CD4-positive, alpha-beta T cell treated with Interleukin-10 for 1 hour (primary cell): ENCODE measurements at regions not wholly inside any gene's neighbourhood (a gene's known extent, or its start where the extent isn't known, plus 50 kb on each side); places are given as distances from the start of the nearest gene placed in this dataset.
A peak's percentile ranks its signal among the peaks of the same experiment; 100 is the strongest.

Source experiments
- DNase-seq: peaks from one replicate; pipeline ENCODE4 v3.0.0-alpha.2; 2020

DNA sequence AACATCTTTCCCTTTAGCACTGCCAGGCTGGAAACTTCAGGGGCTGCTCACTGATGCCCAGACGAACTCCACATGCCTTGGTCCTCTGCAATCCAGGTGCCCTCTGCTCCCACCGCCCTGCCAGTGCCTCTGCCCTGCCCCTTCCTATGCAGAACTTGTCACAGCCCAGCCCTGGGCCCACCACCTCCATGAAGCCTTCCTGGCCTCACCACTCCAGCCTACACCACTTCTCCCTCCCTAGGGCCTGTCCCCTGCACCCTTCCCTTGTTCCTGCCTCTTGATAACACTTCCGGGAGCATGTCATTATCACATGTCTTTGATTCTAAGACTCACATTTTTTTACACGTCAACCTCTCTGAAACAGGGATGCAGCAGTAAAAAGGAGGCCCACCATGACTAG lies 627.2 kb downstream of the UQCRFS1 start:
- DNase-seq, result no peak

DNA sequence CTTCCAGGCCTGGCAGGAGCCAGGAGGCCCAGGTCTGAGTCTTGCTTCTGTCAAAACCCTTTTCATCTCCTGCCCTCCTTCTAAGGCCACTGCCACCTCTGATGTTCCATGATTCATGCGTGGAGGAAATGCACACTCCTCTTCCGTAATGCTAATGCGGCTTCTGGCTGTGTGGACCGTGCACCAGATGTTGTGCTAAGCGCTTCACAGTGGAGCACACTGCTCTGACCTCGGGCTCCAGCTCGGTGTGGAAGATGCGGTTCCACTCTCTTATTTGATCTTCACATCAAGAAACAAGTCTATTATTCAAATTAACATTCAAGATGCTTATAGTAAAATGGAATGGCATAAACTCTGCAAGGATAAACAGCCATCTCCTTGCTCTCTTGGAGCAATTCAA lies 629.2 kb downstream of the UQCRFS1 start:
- no peak for DNase-seq

DNA sequence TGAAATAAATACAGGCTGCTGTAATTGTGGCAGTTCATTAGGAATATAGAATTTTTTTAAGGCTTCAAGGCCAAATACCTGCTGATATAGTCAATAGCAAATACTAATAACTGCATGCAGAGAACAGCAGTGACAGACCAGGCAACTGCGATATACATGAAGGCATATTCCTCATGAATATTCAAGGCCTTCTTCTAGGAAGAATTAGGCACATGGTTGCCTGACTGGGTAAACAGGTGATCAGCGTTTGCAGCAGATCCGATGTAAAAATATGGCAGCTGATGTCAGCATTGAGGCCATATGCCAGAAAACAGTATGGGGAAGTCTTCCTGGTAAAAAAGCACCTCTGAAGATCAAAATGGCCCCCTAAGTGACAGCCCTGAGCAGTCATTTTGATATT lies 629.7 kb downstream of the UQCRFS1 start:
- DNase-seq, result no peak

DNA sequence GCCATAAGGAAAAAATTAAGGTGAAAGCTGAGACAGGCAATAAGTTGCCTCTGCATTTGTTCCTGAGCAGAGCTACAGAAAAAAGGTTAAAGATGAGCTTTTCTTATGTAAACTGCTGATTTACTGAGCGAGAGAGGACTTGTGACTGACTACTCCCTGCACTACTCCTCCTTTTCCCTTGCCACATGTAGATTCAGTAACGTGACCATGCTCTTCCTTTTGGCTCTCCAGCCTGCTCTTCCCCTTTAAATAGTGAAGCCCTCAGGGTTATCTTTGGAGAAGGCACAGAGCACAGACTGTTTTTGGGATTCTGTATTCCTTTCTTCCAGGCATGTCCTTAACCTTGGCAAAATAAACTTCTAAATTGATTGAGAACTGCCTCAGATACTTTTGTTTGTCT lies 630.2 kb downstream of the UQCRFS1 start:
- no peak for DNase-seq

DNA sequence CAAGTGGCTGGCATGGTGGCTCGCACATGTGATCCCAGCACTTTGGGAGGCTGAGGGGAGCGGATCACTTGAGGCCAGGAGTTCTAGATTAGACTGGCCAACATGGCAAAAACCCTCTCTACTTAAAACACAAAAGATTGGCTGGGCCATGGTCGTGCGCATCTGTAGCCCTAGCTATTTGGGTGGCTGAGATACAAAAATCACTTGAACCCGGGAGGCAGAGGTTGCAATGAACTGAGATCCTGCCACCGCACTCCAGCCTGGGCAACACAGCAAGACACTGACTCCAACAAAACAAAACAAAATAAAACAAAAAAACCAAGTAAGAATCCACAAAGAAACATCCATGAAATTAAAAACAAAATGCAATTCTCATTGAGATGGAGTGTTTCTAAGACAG lies 630.6 kb downstream of the UQCRFS1 start:
- no peak for DNase-seq

DNA sequence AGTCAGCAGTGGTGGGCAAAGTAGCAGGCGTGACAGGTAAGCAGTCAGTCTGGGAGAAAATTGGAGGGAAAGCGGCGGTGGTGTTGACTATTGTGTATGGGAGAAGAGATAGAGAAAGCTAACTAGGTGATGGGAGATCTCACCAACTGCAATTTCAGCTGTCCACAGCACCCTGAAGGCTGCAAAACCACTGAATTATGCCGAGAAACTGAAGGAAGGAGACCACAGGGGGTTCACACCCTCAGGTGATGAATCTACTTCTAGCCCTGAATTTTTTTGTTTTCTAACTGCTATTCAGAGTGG lies 631.5 kb downstream of the UQCRFS1 start:
- DNase-seq, result no peak

DNA sequence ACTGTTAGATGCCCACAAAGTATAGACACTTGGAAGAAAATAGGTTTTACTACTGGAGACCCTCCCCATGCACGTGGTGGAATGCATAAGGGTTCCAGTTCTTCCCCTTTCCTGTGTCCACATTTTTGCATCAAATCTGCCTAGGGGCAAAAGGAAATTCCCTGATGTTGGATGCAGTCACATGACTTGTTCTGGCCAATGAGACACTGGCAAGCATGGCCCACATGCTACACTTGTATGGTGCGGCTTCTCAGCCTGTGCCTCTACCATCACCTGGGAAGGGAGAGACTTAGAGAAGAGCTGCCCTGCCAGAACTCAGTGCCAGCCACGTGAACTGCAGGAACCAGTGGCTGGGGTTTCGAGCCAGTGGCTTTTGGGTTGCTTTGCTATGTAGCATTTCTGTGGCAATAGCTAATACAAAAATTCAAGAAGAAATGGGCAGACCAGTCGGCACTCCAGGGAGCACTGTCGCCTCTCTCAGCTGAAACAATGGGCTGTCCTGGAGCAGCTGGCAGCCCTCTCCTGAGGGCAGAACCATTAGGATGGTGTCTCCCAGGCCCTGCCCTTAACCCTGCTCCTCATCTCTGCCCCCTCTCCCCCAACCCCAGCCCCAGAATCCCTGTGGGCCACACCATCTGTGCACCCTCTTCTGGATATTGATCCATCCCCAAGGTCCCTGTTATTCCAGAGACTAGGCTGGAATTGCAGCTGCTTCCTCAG lies 634.0 kb downstream of the UQCRFS1 start:
- DNase-seq, result no peak

DNA sequence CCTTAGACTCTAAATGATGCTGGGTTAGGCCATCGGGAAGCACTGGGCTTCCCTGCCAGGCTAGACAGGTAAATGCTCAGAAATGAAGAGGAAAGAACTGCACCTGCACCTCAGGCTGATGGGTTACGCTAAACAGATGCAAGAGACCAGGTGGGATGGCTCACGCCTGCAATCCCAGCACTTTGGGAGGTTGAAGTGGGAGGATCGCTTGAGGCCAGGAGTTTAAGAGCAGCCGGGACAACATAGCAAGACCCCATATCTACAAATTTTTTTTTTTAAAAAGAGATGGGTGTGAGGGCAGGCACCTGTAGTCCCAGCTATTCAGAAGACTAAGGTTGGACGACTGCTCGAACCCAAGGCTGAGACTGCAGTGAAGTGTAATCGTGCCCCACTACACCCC lies 634.7 kb downstream of the UQCRFS1 start:
- DNase-seq, result no peak

DNA sequence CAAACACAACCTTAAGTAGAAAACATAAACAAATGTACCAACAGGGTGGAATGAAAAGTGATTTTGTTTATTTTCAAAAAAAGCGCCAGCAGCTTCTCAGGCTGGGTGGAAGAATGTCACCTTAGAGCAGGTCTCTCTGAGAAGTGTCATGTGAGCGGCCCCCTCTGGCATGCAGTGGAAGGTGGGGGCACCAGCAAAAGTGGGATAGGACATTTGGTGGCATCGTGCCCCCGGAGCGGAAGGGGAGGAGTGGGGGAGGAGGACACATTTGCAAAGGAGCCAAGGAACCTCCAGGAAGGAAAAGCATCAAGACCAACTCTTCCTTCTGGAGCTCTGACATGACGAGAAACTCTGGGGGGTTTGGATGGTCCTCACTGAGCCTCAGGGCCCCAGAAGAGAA lies 635.3 kb downstream of the UQCRFS1 start:
- no peak for DNase-seq

DNA sequence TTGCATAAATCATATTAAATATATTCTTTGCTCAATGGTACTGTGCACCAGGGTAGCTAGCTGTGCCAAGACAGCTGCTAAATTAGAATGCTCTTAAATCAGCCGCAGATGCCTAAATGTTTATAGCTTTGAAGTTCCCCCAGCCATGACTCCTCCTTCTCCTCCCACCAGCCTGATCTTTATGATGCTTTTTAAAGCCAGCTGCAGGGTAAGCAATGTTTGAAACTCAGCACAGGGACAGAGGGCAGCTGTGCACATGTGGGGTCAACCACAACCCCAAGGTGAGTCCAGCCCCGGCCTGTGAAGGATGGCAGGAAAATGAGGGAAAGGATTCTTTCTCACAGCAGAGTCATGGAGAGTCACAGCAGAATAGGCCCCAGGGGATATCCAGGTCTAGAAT lies 635.7 kb downstream of the UQCRFS1 start:
- DNase-seq, result no peak

DNA sequence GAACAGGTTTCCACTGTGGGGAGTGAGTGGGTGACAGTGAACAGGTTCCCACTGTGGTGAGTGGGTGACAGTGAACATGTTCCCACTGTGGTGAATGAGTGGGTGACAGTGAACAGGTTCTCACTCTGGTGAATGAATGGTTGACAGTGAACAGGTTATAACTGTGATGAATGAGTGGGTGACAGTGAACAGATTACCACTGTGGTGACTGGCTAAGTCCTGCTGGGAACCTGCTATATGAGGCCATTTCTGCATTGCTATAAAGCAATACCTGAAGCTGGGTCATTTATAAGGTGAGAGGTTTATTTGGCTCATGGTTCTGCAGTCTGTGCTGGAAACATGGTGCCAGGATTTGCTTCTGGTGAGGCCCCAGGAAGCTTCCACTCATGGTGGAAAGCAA lies 637.1 kb downstream of the UQCRFS1 start:
- DNase-seq, result no peak

DNA sequence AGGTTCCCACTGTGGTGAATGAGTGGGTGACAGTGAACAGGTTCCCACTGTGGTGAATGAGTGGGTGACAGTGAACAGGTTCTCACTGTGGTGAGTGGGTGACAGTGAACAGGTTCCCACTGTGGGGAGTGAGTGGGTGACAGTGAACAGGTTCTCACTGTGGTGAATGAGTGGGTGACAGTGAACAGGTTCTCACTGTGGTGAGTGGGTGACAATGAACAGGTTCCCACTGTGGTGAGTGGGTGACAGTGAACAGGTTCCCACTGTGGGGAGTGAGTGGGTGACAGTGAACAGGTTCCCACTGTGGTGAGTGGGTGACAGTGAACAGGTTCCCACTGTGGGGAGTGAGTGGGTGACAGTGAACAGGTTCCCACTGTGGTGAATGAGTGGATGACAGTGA lies 637.6 kb downstream of the UQCRFS1 start:
- peak; percentile 1 for DNase-seq

DNA sequence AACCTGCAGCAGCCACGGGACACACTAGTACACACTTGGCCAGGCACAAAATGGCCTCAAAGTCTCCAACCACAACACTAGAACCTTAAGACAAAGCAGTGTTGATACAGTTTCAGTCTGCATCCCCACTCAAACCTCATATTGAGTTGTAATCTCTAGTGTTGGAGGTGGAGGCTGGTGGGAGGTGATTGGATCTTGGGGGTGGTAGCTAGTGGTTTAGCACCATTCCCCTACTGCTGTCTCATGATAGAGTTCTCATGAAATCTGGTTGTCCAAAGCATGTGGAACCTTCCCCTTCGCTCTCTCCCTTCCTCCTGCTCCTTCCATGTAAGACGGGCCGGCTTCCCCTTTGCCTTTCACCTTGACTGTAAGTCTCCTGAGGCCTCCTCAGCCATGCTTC lies 638.7 kb downstream of the UQCRFS1 start:
- DNase-seq, result no peak

DNA sequence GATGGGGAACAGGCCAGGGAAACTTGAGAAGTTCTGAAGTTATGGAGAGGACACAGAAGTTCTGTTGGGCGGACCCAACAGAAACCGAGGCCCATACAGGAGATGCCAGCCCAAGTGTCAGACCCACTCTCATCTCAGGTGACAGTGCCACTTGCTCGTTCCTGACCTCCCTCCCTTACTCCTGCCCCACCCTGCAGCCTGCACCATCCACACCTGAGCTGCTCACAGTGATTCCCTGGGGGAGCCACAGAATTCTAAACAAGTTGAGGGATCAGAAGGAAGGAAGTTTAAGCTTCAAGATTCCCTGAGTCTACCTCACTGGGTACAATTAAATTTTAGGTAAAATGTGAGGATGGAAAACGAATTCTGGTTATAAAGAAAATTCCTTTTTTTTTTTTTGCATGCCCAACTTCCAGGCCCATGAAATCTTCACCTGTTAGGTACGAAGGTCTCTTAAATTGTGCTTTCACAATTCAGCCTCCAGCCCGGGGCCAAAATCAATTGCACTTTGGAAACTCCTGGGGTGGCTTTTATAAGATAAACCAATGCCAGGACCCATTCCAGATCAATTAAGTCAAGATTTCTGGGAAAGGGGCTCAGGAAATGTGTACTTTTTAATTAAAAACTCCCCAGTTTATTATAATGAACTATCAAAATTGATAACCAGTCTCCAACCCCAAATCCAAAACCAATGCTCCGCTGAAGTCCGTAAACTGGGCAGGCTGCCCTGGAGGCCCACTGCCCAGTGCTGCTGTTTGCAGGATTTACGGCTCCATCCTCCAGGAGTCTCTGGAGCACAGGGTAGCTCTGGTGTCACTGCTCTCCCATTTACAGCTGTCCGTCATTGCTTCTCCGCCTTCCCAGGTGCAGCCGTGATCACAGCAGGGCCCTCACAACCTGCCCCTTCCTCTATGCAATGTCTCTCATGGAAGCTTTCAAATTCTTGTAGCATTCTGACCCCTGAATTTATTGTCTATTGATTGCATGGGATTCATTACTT lies 643.5 kb downstream of the UQCRFS1 start:
- no peak for DNase-seq

DNA sequence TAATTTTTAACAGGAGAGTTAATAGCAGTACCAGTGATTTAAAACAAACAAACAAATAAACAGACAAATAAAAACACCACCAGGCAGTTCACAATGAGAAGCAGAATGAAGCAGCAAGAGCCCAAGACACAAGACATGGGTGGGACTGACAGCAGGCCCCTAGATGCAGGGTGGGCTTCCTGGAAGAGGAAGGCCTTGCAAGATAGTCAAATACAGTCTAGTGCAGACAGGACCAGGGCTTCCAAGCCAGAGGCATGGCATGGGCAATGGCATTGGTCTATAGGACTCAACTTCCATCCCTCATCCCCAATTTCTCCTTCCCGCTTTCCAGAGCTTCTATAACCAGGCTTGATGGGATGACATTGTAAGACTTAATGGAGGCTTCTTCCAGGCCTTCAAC lies 645.1 kb downstream of the UQCRFS1 start:
- no peak for DNase-seq

DNA sequence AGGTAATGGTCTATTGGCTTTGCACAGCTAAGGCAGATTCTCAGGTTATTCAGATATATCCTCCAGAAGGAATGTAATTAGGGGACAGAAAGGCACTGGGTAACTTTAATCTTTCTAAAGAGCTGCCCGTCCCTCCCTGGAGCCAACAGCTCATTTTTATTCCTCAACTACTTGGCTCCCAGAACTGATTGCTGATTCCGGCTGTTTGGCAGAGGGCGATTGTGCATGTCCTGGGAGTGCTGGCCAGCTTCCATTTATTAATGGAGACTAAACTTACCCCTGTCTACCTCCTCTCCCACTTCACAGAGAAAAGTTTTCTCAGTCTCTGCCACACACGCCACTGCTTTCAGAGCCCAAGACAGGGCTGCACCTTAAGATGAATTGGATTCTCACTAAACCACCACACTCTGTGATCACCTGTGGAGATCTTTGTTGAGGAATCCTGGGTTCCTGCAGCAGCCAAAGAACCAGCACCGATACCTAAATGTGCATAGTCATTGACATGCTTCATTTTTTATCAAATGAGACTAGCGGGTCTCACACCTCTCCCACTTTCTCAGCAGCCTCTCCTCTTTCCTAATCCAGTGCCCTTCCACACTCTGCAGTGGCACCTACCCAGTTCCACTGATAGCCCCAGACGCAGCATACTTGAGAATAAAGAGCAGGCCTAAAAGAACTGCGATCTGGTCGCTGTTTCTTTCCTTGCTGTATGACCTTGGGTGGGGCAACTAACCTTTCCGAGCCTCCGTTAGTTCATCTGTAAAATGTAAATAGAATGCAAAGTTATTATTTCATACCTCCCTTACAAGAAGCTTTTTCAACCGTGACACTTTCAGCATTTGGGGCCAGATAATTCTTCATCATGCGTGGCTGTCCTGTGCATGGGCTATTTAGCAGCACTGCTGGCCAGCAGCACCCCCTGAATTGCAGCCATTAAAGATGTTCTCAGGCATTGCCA lies 648.7 kb downstream of the UQCRFS1 start:
- DNase-seq, result no peak

DNA sequence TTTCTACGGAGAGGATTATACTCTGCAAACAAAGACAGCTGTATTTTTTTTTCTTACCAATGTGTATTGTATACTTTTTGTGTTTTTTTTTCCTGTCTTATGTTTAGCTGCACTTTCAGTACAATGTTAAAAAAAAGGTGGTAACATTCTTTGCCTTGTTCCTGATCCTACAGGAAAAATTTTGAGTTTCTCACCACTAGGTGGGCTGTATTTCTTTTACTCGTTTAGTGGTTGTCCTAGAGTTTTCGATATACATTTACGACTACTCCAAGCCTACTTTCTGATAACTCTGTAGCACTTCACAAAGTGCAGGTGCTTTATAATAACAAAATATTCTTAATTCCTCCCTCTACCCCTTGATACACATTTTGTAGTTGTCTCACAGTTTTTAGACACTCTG lies 652.2 kb downstream of the UQCRFS1 start:
- no peak for DNase-seq

DNA sequence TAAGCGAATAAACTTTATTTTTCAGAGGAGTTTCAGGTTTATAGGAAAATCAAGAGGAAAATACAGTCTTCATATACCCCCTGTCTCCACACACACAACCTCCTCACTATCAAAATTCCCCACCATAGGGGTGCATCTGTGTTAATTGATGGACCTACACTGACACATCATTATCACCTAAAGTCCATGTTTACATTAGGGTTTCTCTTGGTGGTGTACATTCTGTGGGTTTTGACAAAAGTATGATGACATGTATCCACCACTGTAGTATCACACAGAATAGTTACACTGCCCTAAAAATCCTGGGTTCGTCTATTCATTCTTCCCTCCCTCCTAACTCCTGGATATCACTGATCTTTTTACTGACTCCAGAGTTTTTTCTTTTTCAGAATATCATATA lies 654.2 kb downstream of the UQCRFS1 start:
- no peak for DNase-seq

DNA sequence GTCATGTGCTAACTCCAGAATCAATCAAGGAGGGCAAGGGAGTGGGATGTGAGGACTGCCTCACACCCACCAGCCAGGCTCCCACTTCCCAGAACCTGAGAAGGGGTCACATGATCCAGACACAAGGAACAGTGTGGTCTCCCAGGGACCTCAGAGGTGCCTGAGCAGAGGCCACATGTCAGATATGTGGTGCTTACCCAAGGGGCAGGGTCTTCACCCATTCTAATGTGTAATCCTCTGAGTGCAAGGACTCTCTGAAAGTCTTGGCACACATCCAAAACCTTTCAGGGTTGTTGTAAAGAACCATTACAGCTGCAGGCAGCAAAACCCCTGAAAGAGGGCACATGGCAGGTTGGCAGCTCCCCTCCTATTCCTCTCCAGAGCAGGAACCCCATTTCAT lies 656.6 kb downstream of the UQCRFS1 start:
- DNase-seq, result no peak

DNA sequence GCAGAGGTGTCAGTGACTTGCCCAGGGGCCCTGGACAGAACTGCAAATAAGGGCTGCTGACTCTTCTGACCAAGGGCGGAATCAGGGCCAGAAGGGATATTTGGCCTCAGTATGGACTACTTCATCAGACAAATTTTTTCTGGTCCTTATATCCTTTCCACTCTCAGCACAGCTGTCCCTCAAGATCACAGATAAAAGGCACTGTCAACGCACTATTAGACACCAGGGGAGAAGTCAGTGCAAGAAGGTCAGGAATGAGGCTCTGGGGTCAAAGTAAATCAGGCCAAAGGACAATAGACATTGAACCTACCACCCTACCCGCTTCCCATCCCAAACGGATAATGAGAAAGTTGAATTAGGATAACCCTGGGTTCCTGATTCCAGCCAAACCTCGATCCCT lies 657.6 kb downstream of the UQCRFS1 start:
- no peak for DNase-seq

DNA sequence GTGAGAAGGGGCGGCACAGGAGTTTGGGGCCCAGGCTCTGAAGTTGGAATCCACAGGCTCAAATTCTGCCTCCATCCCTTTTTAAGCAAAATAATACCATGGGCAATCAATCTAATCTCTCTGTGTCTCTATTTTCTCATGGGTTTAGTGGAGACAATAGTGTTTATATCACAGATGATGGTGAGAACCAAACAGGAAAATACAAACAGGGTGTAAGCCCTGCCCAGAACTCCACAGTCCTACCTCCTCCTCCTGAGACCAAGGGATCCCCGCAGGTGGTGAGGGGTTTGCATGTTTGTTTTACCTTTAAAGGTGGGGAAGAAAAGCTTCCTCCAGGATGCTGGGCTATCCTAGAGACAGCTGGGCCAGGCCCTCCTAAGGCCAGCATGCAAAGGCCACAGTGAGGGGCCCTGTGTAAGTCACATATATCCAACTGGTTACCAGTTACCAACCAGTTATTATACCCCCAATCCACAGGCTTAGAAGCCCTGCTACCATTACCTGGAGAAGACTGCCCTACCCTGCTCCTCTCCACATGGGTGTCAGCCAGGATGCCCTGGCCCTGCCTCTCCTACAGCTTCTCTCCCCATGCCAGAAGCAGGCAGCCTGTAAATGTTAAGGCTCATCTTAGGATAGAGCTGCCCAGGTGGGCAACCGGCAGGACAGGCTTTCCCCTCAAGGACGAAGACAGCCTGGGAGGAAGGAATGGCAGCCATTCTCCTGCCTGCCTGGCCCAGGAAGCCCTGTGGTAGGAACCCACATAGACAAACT lies 658.4 kb downstream of the UQCRFS1 start:
- no peak for DNase-seq

DNA sequence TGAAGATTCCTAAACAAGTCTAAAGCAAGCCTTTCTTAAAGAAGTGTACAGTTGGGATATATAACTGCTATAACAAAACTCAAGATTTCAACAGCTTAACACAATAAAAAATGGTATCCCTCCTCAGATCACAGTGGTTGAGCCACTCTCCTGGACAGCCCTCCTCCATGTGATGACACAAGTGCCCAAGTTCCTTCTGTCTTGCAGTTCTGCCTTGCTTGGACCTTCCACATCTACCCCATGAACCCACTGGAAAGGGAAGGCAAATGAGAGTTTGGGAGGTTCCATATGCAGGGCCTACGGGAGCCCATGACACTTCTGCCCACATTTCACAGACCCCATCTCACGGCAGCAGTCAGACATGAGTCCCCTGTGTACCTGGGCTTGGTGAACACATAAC lies 659.2 kb downstream of the UQCRFS1 start:
- DNase-seq, result no peak

DNA sequence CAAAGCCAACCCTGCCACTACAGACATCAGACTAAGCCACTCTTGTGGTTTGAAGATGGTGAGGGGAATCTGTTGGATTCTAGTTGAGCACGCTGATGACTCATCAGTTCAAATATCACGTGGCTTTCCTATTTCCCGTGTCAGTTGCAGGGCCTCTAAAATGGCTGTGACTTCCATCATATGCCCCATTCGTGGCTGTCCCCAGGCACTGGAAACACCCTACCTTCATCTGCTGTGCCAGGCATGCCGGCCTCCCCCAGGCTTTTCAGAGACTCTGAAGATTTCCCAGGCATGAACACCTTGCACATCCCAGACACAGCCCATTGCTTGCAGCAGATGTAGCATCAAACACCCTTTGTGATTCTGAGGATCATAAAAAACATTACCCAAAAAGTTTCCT lies 659.9 kb downstream of the UQCRFS1 start:
- DNase-seq, result no peak
